8988T (cell line): ENCODE measurements at regions not wholly inside any gene's neighbourhood (a gene's known extent, or its start where the extent isn't known, plus 50 kb on each side); places are given as distances from the start of the nearest gene placed in this dataset.

Experiments used
- DNase-seq: peaks from one replicate; pipeline ENCODE4 v3.0.0; 2011

DNA sequence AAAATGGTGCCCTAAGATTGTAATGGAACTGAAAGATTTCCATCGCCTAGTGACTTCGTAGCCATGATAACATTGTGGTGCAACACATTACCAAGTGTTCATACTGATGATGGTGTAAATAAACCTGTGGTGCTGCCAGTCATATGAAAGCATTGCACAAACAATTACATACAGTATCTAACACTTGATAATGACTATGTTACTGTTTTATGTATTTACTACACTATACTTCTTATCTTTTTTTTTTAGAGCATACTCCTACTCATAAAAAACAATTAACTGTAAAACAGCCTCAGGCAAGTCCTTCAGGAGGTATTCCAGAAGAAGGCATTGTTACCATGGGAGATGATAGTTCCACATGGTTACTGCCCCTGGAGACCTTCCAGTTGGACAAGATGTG, 152.7 kb upstream of the EDNRA start:
- no peak for DNase-seq

DNA sequence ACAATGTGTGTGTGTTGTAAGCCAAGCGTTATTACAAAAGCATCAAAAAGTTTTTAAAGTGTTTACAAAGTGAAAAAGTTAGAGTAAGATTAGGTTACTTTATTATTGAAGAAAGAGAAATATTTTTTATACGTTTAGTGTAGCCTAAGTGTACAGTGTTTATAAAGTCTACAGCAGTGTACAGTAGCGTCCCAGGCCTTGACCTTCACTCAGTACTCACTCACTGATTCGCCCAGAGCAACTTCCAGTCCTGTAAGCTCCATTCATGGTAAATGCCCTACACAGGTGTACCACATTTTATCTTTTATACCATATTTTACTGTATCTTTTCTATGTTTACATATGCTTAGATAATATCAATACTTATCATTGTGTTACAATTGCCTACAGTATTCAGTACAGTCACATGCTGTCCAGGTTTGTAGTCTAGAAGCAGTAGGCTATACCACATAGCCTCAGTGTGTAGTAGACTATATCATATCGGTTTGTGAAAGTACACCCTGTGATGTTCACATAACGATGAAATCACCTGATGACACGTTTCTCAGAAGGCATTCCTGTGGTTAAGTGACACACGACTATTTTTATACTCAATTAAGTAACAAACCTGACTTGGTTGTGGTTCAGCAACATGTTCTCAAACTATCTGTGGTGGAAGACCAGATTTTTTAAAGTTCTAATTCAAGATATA, 152.0 kb upstream of the EDNRA start:
- no peak for DNase-seq

DNA sequence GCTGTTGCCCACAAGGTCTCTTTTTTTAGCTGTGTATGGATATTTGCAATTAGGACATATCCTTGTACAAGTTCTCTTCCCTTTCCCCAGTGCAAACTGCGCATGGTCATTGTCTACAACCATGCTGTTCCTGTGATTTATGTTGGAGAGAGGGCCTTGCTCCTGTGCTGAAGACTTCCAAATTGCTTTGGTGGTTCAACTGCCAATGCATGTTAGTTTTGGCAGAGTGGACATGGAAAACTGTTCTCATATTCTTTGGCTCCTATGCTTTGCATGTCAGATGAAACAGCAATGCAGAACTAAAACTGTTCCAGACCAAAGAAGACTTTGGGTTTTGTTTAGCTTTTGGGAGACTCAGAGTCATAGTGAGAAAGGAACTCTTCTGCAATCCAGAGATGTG, 148.8 kb upstream of the EDNRA start:
- no peak for DNase-seq

DNA sequence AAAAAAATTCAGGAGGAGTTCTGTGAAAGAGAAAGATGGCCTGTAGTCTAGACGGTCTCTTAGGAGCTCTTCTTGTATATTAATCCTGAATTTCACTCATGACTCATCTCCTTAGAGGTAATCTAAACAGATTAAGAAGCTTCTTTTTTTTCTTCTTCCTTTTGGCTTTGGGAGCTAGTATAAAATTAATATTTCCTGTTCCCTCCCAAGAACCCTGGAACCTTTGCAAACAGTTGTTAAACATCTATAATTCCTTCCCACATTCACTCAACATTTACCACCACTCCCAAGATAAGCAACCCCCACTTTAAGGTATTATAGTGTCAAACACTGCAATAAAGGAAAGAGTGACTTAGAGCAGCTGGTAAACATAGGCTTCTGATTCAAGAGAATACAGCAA, 146.4 kb upstream of the EDNRA start:
- no peak for DNase-seq

DNA sequence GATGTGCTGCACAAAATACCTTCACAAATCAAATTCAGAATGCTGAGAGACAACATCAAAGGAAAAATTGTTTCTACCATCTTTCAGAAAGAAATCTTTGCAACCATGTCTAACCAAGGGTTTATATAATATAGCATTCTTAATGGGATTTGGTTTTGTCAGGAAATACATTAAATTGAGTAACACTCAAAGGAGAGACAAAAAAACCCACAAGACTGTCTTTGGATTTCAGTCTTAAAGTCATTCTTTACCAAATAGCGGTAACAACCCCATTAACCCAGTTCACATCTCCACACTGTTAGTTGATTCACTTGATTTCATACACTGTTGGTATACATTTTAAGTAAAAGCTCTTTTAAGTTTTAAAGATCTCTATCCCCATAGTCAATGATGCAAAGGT, 145.7 kb upstream of the EDNRA start:
- no peak for DNase-seq

DNA sequence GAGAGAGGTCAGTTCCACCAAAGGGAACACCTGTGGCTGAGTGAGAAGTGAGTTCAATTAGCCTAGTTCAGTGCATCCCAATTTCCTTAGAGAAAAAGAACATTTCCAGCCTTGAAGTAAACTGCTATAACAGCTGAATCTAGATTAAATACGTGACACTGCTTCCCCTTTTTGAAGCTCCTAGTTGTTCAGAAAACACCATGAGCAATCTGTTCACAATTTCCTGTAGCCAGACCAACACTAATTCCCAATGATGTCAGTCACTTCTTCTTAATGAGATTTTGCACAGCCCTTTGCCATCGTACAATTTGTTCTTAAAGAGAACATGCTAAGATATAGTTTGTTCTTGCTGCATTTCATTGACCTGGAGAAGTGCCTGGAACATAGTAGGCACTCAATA, 144.6 kb upstream of the EDNRA start:
- DNase-seq: no peak

DNA sequence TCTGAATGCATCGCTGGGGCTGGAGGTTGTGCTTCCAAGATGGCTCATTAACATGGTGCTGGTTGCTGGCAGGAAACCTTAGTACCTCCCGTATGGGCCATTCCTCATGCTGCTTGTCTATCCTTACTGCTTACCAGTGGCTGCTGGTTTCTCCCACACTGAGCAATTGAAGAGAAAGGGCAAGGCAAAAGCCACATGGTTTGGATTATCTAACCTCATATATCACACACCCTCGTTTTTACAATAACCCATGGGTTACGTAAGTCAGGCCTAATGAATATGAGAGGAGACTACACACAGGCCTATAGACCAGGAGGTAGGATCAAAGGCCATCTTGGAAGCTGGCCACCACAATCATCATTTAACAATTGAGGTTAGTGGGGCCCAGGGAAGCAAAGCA, 141.8 kb upstream of the EDNRA start:
- no peak for DNase-seq

DNA sequence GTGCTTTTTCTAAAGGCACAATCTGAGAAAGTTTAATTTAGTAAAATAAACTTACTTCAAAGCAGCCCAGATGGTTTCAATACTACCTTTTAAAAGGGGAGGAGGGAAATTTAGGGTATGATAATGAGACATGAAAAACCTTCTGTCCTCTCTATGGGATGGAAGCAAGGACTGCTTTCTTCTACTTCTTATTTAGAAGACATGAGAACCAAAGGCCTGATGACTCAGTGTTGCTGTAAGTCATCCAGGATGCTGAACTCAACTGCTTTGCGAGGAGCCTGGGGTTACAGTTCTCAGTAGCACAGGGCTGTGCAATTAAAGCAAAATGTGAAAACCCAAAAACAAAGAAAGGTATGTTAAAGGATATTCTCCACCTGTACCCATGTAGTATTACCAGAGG, 140.8 kb upstream of the EDNRA start:
- no peak for DNase-seq

DNA sequence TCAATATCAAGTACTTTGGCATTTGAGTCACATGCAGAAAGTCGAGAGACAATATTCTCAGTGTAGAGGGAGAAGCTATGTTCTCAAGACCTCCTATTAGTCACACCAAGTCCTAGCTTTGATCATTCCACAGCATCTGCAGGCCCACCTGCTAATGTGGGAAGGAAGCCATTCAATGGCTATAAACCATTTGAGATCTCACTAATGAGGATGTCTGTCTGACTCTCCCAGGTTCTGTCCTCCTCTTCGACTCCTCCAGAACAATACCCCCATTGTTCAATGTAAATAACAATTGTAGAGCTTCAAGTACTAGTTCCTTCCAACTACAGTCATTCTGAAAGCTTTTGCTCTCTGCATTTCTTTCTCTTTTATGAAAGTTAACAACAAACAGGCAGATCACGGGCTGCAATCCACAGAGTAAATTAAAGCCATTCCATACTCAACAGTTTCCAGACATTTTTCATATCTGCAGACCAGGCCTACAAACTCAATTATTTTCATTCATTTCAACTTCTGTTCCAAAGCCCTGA, 140.2 kb upstream of the EDNRA start:
- no peak for DNase-seq

DNA sequence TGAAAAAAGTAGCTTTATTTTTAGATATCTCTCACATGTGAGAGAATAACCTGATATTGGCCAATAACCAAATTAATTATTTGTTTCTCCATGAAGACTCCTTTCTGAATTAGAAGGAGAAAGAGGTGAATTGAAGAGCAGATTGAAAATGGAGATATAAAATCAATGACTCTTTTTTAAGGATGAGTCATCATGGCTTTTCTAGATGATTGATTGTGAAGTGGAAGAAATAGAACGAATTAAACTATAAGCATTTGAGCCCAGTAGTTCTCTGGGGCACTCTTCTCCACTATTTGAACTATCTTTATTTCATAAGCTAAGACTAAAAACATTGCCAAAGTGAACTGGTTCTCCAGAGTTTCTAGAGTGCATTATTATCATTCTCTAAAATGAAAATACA, 137.2 kb upstream of the EDNRA start:
- DNase-seq: no peak

DNA sequence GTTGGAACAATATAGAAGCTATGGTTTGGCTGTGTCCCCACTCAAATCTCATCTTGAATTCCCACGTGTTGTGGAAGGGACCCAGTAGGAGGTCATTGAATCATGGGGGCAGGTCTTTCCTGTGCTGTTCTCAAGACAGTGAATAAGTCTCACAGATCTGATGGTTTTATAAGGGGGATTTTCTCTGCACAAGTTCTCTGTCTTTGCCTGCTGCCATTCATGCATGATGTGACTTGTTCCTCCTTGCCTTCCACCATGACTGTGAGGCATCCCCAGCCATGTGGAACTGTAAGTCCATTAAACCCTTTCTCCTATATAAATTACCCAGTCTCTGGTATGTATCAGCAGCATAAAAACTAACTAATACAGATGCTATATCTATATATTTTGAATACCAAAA, 135.2 kb upstream of the EDNRA start:
- no peak for DNase-seq

DNA sequence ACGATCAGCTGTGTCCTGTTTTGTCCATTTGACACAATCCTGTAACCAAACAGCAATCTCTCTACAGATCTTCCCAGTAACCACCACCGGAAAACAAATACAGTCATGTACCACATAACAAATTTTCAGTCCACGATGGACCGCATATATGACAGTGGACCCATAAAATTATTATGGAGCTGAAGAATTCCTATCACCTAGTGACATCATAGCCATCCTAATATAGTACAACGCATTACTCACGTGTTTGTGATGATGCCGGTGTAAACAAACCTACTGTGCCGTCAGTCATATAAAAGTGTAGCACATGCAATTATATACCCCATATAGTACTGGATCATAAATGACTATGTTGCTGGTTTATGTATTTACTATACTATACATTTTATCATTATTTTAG, 133.7 kb upstream of the EDNRA start:
- no peak for DNase-seq

DNA sequence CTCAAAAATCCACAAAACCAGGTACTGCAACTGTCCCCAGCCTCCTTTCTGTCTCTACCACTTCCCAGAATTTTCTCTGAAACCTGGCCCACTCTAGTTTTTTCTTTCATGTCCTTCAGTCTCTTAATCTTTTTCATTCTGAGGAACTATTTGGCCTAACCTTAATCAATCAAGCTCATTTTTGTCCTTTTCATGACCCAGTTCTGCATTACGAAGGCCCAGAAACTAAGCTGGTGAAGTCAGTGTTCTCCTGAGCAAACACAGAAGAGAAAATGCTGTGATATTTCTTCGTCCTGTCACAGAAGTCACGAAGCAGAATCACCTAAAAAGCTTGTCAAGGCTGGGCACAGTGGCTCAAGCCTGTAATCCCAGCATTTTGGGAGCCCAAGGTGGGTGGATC, 131.7 kb upstream of the EDNRA start:
- DNase-seq: no peak

DNA sequence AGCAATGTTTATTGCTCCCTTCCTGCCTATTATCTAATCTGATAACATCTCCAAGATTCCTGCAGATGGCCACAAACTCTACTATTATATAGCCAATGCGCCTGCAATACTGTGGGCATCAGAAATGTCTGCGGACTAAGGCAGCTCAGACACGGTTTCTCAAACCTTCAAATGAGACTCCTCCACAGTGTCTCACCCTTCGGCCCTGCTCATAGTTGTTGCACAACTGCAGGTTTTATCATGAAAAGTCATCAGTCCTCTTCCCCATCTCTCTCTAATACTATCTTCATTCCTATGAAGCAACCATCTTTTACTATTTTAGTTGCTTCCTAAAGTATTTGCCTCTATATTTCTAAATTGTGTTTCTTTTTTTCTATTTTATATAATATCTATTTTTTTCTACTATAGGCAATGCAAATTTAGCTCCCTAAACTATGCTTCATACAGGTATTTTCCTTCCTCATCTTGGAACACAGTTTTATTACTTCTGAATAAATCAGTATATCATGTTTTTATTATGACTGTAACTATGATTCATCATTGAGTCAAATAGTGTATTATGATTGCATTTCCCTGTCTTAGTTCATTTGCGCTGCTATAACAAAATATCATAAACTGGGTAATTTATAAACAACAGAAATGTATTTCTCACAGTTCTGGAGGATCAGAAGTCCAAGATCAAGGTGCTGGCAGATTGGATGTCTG, 129.7 kb upstream of the EDNRA start:
- DNase-seq: no peak

DNA sequence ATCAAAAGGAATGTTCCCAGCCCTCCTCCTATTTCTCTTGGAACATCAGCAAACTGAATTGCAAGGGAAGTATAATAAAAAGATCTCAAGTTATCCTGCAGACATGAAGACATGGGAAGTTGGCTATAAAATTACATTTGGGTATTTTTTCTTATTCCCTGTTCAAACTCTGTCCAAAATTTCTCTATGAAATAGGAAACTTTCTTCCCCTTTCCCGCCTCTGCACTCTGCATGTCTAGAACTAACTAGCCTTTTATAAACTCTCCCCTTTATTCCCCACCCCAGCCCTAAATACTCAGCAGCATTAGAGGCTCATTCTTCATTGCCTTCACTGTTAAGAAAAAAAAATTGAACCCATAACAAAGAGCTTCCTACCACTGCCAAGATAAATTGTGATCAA, 126.7 kb upstream of the EDNRA start:
- no peak for DNase-seq

DNA sequence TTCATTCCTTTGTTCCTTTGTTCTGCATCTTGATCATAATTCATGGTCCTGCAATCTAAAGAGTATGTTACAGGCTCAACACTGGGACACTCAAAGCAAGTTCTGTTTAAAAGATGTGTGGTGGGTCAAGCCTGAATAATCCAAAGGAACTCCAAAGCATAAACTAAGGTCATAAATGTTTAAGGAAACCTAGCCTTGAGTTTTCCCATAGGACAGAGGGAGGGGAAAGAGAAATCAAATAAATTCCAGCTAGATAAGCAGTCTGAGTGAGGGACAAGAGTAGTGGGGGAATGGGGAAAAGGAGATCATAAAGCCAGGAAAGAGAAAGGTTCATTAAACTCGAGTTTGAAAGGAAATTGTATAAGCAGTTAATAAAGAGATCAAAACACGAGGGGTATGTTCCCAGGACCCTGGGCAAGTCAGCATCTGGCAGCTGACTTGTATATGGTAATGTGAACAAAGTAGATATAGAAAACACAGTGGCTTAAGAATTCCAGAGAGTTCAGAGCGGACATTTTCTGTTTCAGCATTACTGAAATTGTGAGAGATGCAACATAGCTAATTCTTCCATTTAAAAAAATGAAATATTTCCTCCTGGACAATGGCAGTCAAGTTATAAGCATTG, 125.8 kb upstream of the EDNRA start:
- DNase-seq: no peak

DNA sequence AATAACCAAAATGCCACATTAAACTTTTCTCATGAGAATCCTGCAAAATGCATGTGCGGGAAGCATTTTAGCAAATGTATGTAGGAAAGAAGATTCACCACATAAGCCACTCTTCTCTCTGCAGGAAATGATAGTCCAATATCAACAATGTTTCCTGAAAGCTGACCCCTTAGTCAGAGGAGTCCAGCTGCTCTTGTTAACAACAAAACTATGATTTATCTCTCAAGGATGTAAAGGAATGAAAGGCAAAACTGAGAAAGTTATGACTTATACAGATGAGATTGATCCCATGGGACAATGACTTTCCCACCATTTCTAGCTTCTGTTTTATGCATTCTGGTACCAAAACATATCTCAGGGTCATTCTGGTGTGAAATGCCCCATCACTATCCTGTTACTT, 125.0 kb upstream of the EDNRA start:
- DNase-seq: no peak

DNA sequence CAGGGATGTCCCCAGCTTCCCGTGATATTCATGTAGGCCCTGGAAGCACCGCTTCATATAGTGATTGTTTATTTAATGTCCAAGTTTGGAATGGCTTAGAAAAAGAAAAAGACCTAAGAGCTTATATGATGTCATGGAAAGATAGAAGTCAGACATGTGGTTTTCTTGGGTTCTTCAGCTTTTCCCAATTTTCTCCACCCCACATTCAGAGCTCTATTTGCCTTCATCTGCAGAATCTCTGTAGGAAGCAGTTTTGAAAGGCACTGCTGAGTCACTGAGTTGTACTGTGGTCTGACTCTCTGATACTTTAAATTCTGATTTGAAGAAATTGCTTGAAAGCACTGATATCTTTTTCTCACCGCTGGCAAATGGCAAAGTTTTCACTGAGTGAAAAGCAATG, 120.6 kb upstream of the EDNRA start:
- no peak for DNase-seq

DNA sequence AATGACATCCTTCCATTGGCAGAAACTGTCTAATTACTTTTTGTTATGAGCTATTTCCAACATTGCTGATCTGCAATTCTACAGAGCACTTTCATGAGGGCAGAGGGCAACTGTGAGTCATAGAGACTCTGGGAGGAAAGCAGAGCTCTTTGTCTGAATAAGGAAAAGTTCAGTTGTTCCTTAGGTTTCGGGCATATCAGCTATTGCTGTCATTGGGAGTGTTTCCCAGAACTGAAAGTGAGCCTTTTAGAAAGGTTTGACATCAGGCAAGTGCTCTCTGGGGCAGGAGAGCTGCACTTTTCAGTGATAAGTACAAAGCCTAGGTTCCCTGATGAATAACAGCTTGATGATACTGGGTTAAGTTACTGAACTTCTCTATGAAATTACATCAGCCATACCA, 119.2 kb upstream of the EDNRA start:
- no peak for DNase-seq

DNA sequence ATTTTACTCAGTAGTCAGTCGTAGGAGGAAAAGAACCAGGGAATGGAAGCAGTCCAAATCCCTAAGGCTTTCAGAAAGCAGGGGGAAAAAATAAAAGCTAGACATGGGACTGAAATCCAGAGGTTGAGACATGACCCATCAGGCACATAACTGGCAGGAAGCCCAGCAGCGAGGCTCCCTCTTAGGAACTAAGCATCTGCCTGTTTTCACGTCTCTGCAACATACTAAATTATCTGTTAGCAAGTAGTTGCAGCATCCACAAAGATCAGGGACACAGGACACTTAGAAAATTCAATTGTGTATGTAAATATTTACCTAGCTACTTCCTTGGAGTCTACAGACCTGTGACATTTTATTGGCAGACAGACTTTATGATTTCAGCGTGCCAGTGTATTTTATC, 118.0 kb upstream of the EDNRA start:
- DNase-seq: no peak

DNA sequence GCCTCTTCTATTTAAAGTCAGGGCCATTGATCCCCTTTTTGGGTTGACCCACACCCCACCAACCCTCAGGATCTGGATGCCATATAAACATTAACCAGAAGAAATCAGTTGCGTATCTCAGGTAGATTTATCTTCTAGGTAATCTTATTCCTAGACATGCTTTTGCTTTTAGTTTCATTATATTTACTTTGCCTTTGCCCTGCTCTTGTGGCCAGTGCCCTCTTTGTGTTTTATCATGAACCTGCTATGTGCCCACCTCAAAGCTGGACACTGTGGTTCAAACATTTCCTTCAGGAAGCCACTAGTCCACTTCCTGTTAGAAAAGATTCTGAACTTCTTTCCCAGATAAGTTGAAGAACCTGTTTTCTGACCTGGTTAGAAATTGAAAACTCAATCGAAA, 117.4 kb upstream of the EDNRA start:
- no peak for DNase-seq

DNA sequence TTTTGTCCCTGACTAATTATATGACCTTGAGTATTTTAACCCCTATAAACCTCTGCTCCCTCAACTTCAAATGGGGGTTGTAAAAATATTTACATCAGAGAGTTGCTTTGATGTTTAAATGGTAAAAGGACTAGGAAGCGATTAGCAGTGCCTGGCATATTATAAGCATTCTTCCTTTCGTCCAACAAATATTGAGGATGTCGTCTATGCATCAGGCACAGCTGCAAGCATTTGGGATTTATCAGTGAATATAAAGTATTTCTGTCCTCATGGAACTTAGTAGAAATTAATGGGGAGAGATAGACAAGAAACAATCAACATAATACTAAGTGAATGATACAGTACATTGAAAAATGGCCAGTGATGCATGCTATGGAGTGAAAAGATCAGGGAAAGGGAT, 115.5 kb upstream of the EDNRA start:
- no peak for DNase-seq

DNA sequence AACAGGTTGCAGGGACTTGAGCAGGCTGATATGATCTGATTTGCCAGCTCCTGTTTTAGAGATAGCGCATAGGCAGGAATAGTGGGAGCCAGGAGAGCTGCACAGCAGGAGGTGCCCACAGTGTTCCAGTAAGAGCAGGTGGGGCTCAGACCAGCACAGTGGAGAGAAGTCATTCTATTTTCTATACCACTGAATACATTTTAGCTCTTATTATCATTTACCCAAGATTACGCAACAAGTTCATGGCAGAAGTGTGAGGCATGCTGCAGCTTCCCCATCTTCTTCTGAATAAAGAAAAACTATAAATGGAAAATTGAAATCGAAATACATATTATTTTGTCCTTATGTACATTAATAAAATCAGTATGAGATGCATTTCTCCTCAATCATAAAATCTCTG, 114.7 kb upstream of the EDNRA start:
- no peak for DNase-seq

DNA sequence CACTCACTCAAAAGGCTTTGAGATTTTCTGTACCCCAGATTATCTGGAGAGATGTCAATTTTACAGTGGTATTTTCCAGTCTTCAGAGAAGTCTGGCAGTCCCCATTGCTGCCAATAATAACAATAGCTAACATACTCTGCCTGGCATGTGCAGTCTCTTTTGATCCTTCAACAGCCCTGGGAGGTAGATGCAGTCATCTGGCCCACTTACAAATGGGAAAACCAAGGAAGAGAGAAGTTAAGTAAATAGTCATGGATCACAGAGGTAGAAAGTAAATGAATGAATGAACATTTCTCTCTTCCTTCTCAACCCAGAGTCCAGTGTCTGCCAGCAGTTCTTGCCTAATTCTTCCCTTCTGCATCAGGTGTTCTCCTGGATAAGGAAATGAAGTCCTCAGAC, 113.0 kb upstream of the EDNRA start:
- DNase-seq: no peak

DNA sequence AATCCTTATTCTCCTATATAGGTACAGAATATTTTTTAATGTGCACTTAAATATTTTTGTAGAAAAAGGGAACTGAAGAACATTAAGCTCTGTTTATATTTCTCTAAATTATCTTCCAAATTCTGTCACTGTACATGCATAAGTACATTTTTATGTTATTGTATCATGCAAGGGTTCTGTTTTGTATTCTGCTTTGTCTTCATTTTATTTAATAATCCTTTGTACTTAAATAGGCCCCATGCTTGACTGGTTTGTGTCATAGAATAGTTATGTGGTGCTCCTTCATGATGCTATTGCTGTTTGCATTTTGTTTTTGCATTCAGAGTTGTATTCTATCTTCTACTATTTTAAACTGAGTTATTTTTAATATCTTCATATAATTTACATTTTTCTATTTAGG, 111.9 kb upstream of the EDNRA start:
- no peak for DNase-seq
